NCI-H2227 treated with DMSO at 0.1 percent for 48 hours (cell line): ENCODE measurements at regions not wholly inside any gene's neighbourhood (a gene's known extent, or its start where the extent isn't known, plus 50 kb on each side); places are given as distances from the start of the nearest gene placed in this dataset.
"Not testable (repeated sequence)": the region's sequence is repeated elsewhere in the genome, so short reads cannot be mapped to it uniquely, and the experiment has no call there.

Experiments
- DNase-seq: peaks from one replicate; lab custom pipeline; 2025; lab: John Stamatoyannopoulos, UW

GRCh38 chr20:47962286-47962963, 177.1 kb upstream of the SULF2 start:
- no peak for DNase-seq

- DNase-seq = no peak
Observed at GRCh38 chr20:47960769-47961541, 175.7 kb upstream of the SULF2 start.

GRCh38 chr20:47960277-47960676, 175.0 kb upstream of the SULF2 start:
- DNase-seq = no peak

- not testable (repeated sequence) for DNase-seq
Observed at GRCh38 chr20:47957989-47958801, 172.9 kb upstream of the SULF2 start.

GRCh38 chr20:47957135-47957534, 171.9 kb upstream of the SULF2 start:
- DNase-seq = no peak

- DNase-seq = no peak
Observed at GRCh38 chr20:47956268-47956995, 171.2 kb upstream of the SULF2 start.

- DNase-seq = no peak
Observed at GRCh38 chr20:47953471-47953870, 168.2 kb upstream of the SULF2 start.

- no peak for DNase-seq
Observed at GRCh38 chr20:47952023-47952564, 166.8 kb upstream of the SULF2 start.

- DNase-seq = no peak
Observed at GRCh38 chr20:47951521-47951971, 166.3 kb upstream of the SULF2 start.

- no peak for DNase-seq
Observed at GRCh38 chr20:47950913-47951283, 165.6 kb upstream of the SULF2 start.

- peak; percentile 15 for DNase-seq
Observed at GRCh38 chr20:47950124-47950912, 165.0 kb upstream of the SULF2 start.

GRCh38 chr20:47949230-47949629, 163.9 kb upstream of the SULF2 start:
- no peak for DNase-seq

- DNase-seq = no peak
Observed at GRCh38 chr20:47944682-47945081, 159.4 kb upstream of the SULF2 start.

- no peak for DNase-seq
Observed at GRCh38 chr20:47941869-47942268, 156.6 kb upstream of the SULF2 start.

GRCh38 chr20:47940101-47940813, 155.0 kb upstream of the SULF2 start:
- no peak for DNase-seq

GRCh38 chr20:47936612-47937011, 151.3 kb upstream of the SULF2 start:
- no peak for DNase-seq

- no peak for DNase-seq
Observed at GRCh38 chr20:47934761-47935160, 149.5 kb upstream of the SULF2 start.

GRCh38 chr20:47931443-47931842, 146.2 kb upstream of the SULF2 start:
- no peak for DNase-seq

GRCh38 chr20:47931002-47931401, 145.7 kb upstream of the SULF2 start:
- DNase-seq = no peak
